OCI-LY1 (cell line): ENCODE measurements at regions not wholly inside any gene's neighbourhood (a gene's known extent, or its start where the extent isn't known, plus 50 kb on each side); places are given as distances from the start of the nearest gene placed in this dataset.

Source experiments
- H2AFZ ChIP-seq: fragments of 200-600 bp; sonication (generic), shearing (Covaris generic); 2 replicates; pipeline ENCODE4 v1.6.0; 2014; ENCODE audit warnings: antibody characterized with exemption, mild to moderate bottlenecking, low read length
- H3F3A ChIP-seq: fragments of 200-600 bp; sonication (generic), shearing (Covaris generic); 2 replicates; pipeline ENCODE4 v1.6.0; 2014; ENCODE audit warnings: mild to moderate bottlenecking, antibody characterized with exemption, low read length, moderate library complexity; ENCODE audit not compliant: insufficient read depth
- H3K27ac ChIP-seq: fragments of 200-600 bp; sonication (generic); 2 replicates; pipeline ENCODE4 v1.5.1; 2014; ENCODE audit warnings: low read length, mixed run types, mild to moderate bottlenecking, low read depth; ENCODE audit not compliant: poor library complexity, severe bottlenecking
- H3K27me3 ChIP-seq: fragments of 200-600 bp; sonication (generic); 2 replicates; pipeline ENCODE4 v1.6.0; 2014; ENCODE audit warnings: antibody characterized with exemption, mild to moderate bottlenecking, low read length, moderate library complexity; ENCODE audit not compliant: insufficient read depth
- H3K36me3 ChIP-seq: fragments of 200-600 bp; sonication (generic); 2 replicates; pipeline ENCODE4 v1.6.1; 2014; ENCODE audit warnings: mild to moderate bottlenecking, antibody characterized with exemption, low read length, moderate library complexity, mixed read lengths; ENCODE audit not compliant: insufficient read depth
- H3K4me1 ChIP-seq: fragments of 200-600 bp; sonication (generic); 2 replicates; pipeline ENCODE4 v1.5.1; 2014; ENCODE audit warnings: mild to moderate bottlenecking, low read length, moderate library complexity; ENCODE audit not compliant: insufficient read depth, severe bottlenecking
- H3K4me2 ChIP-seq: fragments of 200-600 bp; sonication (generic), shearing (Covaris generic); 2 replicates; pipeline ENCODE4 v1.6.1; 2014; ENCODE audit warnings: low read length
- H3K4me3 ChIP-seq: fragments of 200-600 bp; sonication (generic); 2 replicates; pipeline ENCODE4 v1.5.1; 2014; ENCODE audit warnings: low read length, low read depth, mild to moderate bottlenecking, mixed read lengths; ENCODE audit not compliant: poor library complexity, severe bottlenecking
- H3K79me2 ChIP-seq: fragments of 200-600 bp; shearing (Covaris generic); 2 replicates; pipeline ENCODE4 v1.6.1; 2016; ENCODE audit warnings: mixed run types, low read length, mixed read lengths; ENCODE audit not compliant: insufficient read depth
- H3K9ac ChIP-seq: fragments of 200-600 bp; sonication (generic), shearing (Covaris generic); 2 replicates; pipeline ENCODE4 v1.6.1; 2014; ENCODE audit warnings: mild to moderate bottlenecking, low read length, mixed read lengths
- H3K9me2 ChIP-seq: fragments of 200-600 bp; sonication (generic), shearing (Covaris generic); 2 replicates; pipeline ENCODE4 v1.6.1; 2014; ENCODE audit warnings: low read depth, mild to moderate bottlenecking, low read length, mixed read lengths
- H3K9me3 ChIP-seq: fragments of 200-600 bp; shearing (Covaris generic); 2 replicates; pipeline ENCODE4 v1.6.1; 2014; ENCODE audit warnings: low read length, mixed read lengths
- H4K20me1 ChIP-seq: fragments of 200-600 bp; sonication (generic), shearing (Covaris generic); 2 replicates; pipeline ENCODE4 v1.6.0; 2016; ENCODE audit warnings: mild to moderate bottlenecking, low read length; ENCODE audit not compliant: insufficient read depth
- CTCF ChIP-seq: fragments of 200-600 bp; sonication (generic), shearing (Covaris generic); IDR thresholded peaks from 2 replicates; pipeline ENCODE4 v1.5.1; 2017; ENCODE audit warnings: mild to moderate bottlenecking, antibody characterized with exemption, low read length, moderate library complexity, mixed read lengths
- EZH2 ChIP-seq: fragments of 200-600 bp; sonication (generic), shearing (Covaris generic); IDR thresholded peaks from 2 replicates; pipeline ENCODE4 v1.8.0; 2017; ENCODE audit warnings: borderline replicate concordance, mixed run types, mild to moderate bottlenecking, antibody characterized with exemption, low read length, moderate library complexity, mixed read lengths

DNA sequence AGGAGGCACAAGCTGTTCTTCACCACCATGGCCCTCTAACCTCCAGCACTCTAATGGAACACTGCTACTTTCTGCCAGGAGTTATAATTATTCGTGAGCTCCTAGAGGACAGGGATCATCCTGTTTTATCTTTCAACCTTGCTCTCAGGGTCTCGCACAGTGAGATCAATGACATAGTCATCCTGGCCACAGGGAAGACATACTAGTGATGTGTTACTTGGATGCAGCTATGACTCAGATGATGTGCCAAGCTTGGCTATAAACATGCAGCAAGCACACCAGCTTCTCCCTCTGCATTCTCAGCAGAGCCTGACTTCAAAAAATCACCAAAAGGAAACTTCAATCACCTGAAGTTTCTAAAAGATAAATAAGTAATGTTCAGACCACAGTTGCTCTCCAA, 203.8 kb upstream of the HES1 start:
- no peak overlapping the region for H3K4me3 ChIP-seq
- H3K4me2 ChIP-seq = no peak overlapping the region
- H3F3A ChIP-seq = no peaks in the 10 kb centered on the region
- H3K9me3 ChIP-seq = no peaks in the 10 kb centered on the region
- no peaks in the 10 kb centered on the region for H3K4me1 ChIP-seq
- no peak overlapping the region for H3K9ac ChIP-seq
- no peaks in the 10 kb centered on the region for H3K9me2 ChIP-seq
- 0 out of 2 replicates have a peak, but pooled peaks cover 8% of the 10 kb centered on the region for H3K27me3 ChIP-seq
- no peaks in the 10 kb centered on the region for H4K20me1 ChIP-seq
- no peaks in the 10 kb centered on the region for H3K79me2 ChIP-seq
- H2AFZ ChIP-seq = no peak overlapping the region
- no peak overlapping the region for H3K27ac ChIP-seq
- TF ChIP-seq EZH2 = no peak
- TF ChIP-seq CTCF = no peak
- no peaks in the 10 kb centered on the region for H3K36me3 ChIP-seq

GRCh38 chr3:193932576-193932975, 203.4 kb upstream of the HES1 start:
- TF ChIP-seq CTCF (no peak), EZH2 (no peak)
- H3K27ac ChIP-seq = no peak overlapping the region
- H3K79me2 ChIP-seq = no peaks in the 10 kb centered on the region

GRCh38 chr3:193933451-193933850, 202.5 kb upstream of the HES1 start:
- Histone ChIP-seq H3K27ac (no peak overlapping the region), H3K9me3 (no peaks in the 10 kb centered on the region), H3K4me2 (no peak overlapping the region), H3K27me3 (0 out of 2 replicates have a peak, but pooled peaks cover 2% of the 10 kb centered on the region), H2AFZ (no peak overlapping the region), H3K9ac (no peak overlapping the region), H4K20me1 (no peaks in the 10 kb centered on the region), H3F3A (no peaks in the 10 kb centered on the region), H3K4me1 (no peaks in the 10 kb centered on the region), H3K9me2 (no peaks in the 10 kb centered on the region), H3K36me3 (no peaks in the 10 kb centered on the region), H3K4me3 (no peak overlapping the region), H3K79me2 (no peaks in the 10 kb centered on the region)
- TF ChIP-seq CTCF = no peak
- no peak for TF ChIP-seq EZH2

More at GRCh38 chr3:193932576-193932975, 203.4 kb upstream of the HES1 start:
- Histone ChIP-seq H3K4me2 (no peak overlapping the region), H3K27me3 (0 out of 2 replicates have a peak, but pooled peaks cover 4% of the 10 kb centered on the region), H3K9me3 (no peaks in the 10 kb centered on the region), H2AFZ (no peak overlapping the region), H3F3A (no peaks in the 10 kb centered on the region), H3K36me3 (no peaks in the 10 kb centered on the region), H3K4me1 (no peaks in the 10 kb centered on the region), H3K9me2 (no peaks in the 10 kb centered on the region), H3K9ac (no peak overlapping the region), H3K4me3 (no peak overlapping the region), H4K20me1 (no peaks in the 10 kb centered on the region)
